ENCODE measurements at regions not wholly inside any gene's neighbourhood (a gene's known extent, or its start where the extent isn't known, plus 50 kb on each side); places are given as distances from the start of the nearest gene placed in this dataset.
A peak's percentile ranks its signal among the peaks of the same experiment; 100 is the strongest.

- Histone ChIP-seq H3K27me3 (ENCODE audit: insufficient read depth, poor library complexity, severe bottlenecking) (peaks cover 9% of the 10 kb centered on the region), H3K27ac (replicated peaks) (no peak overlapping the region), H3K4me3 (replicated peaks; ENCODE audit: insufficient read depth, low read length) (no peak overlapping the region)
- DNase-seq (ENCODE audit: low read depth in 1 of 2, low spot score in 1 of 2): no peak
- TF ChIP-seq GABPA (IDR thresholded peaks at IDR 0.05; ENCODE audit: low read depth) (no peak), CTCF (IDR thresholded peaks at IDR 0.05; ENCODE audit: insufficient read depth, low read length) (no peak), SPI1 (IDR thresholded peaks at IDR 0.05; ENCODE audit: borderline replicate concordance, low read depth) (no peak), POLR2AphosphoS5 (IDR thresholded peaks at IDR 0.05; ENCODE audit: low read depth) (no peak), REST (IDR thresholded peaks at IDR 0.05; ENCODE audit: insufficient replicate concordance, low read depth) (no peak)
Observed at GRCh38 chr17:68707031-68707430, 105.9 kb upstream of the FAM20A start.

- Histone ChIP-seq H3K27ac (replicated peaks) (no peak overlapping the region), H3K4me3 (replicated peaks; ENCODE audit: insufficient read depth, low read length) (no peak overlapping the region), H3K27me3 (ENCODE audit: insufficient read depth, poor library complexity, severe bottlenecking) (peaks cover 6% of the 10 kb centered on the region)
- DNase-seq (ENCODE audit: low read depth in 1 of 2, low spot score in 1 of 2): no peak
- TF ChIP-seq GABPA (IDR thresholded peaks at IDR 0.05; ENCODE audit: low read depth) (no peak), CTCF (IDR thresholded peaks at IDR 0.05; ENCODE audit: insufficient read depth, low read length) (no peak), SPI1 (IDR thresholded peaks at IDR 0.05; ENCODE audit: borderline replicate concordance, low read depth) (no peak), POLR2AphosphoS5 (IDR thresholded peaks at IDR 0.05; ENCODE audit: low read depth) (no peak), REST (IDR thresholded peaks at IDR 0.05; ENCODE audit: insufficient replicate concordance, low read depth) (no peak)
Observed at GRCh38 chr17:68706356-68706920, 105.3 kb upstream of the FAM20A start.

- DNase-seq (ENCODE audit: low read depth in 1 of 2, low spot score in 1 of 2): no peak
- TF ChIP-seq REST (IDR thresholded peaks at IDR 0.05; ENCODE audit: insufficient replicate concordance, low read depth): peak; percentile 70
- TF ChIP-seq POLR2AphosphoS5 (IDR thresholded peaks at IDR 0.05; ENCODE audit: low read depth): no peak
- no peak for TF ChIP-seq CTCF (IDR thresholded peaks at IDR 0.05; ENCODE audit: insufficient read depth, low read length)
- no peak for TF ChIP-seq GABPA (IDR thresholded peaks at IDR 0.05; ENCODE audit: low read depth)
- TF ChIP-seq SPI1 (IDR thresholded peaks at IDR 0.05; ENCODE audit: borderline replicate concordance, low read depth): no peak
- peaks cover 6% of the 10 kb centered on the region for H3K27me3 ChIP-seq (ENCODE audit: insufficient read depth, poor library complexity, severe bottlenecking)
- H3K4me3 ChIP-seq (replicated peaks; ENCODE audit: insufficient read depth, low read length): no peak overlapping the region
- no peak overlapping the region for H3K27ac ChIP-seq (replicated peaks)
Observed at GRCh38 chr17:68705714-68706076, 104.5 kb upstream of the FAM20A start.

All from HL-60 (cell line).